Panc1 (cell line): ENCODE measurements at regions not wholly inside any gene's neighbourhood (a gene's known extent, or its start where the extent isn't known, plus 50 kb on each side); places are given as distances from the start of the nearest gene placed in this dataset.

ENCODE experiments used
- ATAC-seq: fragments of 200-7000 bp; cut with Tn5 transposase; 2 replicates; pipeline ENCODE4 v1.9.1; 2020; ENCODE audit warnings: mild to moderate bottlenecking, moderate library complexity
- BruUV-seq: library from RNA; stranded (reverse); fragments of 400-500 nt; replicated peaks from 2 replicates; lab custom pipeline; 2021; lab: Mats Ljungman, UMichigan
- CTCF ChIA-PET: fragments of 300-600 bp; sonication (Branson Sonifier 250); formaldehyde crosslinking; loops from one replicate; lab custom pipeline; 2022; ENCODE audit warnings: antibody characterized with exemption; lab: Charles Lee
- POLR2A ChIA-PET: fragments of 300-600 bp; sonication (Branson Sonifier 250); formaldehyde crosslinking; loops from one replicate; lab custom pipeline; 2022; ENCODE audit warnings: antibody characterized with exemption; lab: Charles Lee
- DNase-seq: peaks from one replicate; pipeline ENCODE4 v3.0.0-alpha.2; 2010; ENCODE audit warnings: low read depth, low spot score
- H3K27ac ChIP-seq: 2 replicates; pipeline ENCODE4 v1.5.1; 2011; ENCODE audit warnings: mild to moderate bottlenecking, low read length, inconsistent platforms
- H3K27me3 ChIP-seq: fragments of 200-500 bp; sonication (Bioruptor generic); 2 replicates; pipeline ENCODE4 v1.6.0; 2014; ENCODE audit warnings: low read length, inconsistent platforms; ENCODE audit not compliant: control insufficient read depth, insufficient read depth
- H3K36me3 ChIP-seq: fragments of 200-500 bp; sonication (Bioruptor generic); 2 replicates; pipeline ENCODE4 v1.5.1; 2014; ENCODE audit warnings: inconsistent platforms, mild to moderate bottlenecking, low read length, moderate library complexity; ENCODE audit not compliant: control insufficient read depth, insufficient read depth
- H3K4me1 ChIP-seq: 2 replicates; pipeline ENCODE4 v1.5.1; 2011; ENCODE audit warnings: inconsistent platforms, mild to moderate bottlenecking, low read length, moderate library complexity; ENCODE audit not compliant: control insufficient read depth, insufficient read depth
- H3K4me3 ChIP-seq, 2 experiments: 2 replicates each; pipeline ENCODE4 v1.5.1; 2011 to 2012; ENCODE audit warnings: low read depth in 2 of 2, low read length in 2 of 2, mild to moderate bottlenecking in 2 of 2, inconsistent platforms in 1 of 2, moderate library complexity in 1 of 2
- H3K9me3 ChIP-seq: fragments of 200-500 bp; sonication (Bioruptor generic); 2 replicates; pipeline ENCODE4 v1.5.1; 2014; ENCODE audit warnings: low read depth, mild to moderate bottlenecking, inconsistent platforms, low read length, moderate library complexity; ENCODE audit not compliant: control insufficient read depth, insufficient read depth
- POLR2AphosphoS5 ChIP-seq: IDR thresholded peaks from 2 replicates; pipeline ENCODE4 v1.6.1; 2012; ENCODE audit warnings: mild to moderate bottlenecking, low read depth, low read length, moderate library complexity
- REST ChIP-seq, 2 experiments: IDR thresholded peaks; 2 replicates each; pipeline ENCODE4 v1.6.1; 2011 to 2012; ENCODE audit warnings: low read depth in 2 of 2, control low read depth in 1 of 2, low read length in 1 of 2, mild to moderate bottlenecking in 1 of 2, moderate library complexity in 1 of 2; ENCODE audit not compliant: insufficient read depth in 1 of 2
- SIN3A ChIP-seq: IDR thresholded peaks from 2 replicates; pipeline ENCODE4 v1.6.1; 2012; ENCODE audit warnings: low read depth, mild to moderate bottlenecking, low read length, moderate library complexity, borderline replicate concordance; ENCODE audit not compliant: insufficient read depth
- TCF7L2 ChIP-seq: IDR thresholded peaks from 2 replicates; pipeline ENCODE4 v1.6.1; 2011; ENCODE audit warnings: mild to moderate bottlenecking, low read depth, low read length, inconsistent platforms
- in situ Hi-C: cut with HindIII; loops from 2 replicates; pipeline ENCODE4 v1.10.0; 2016; ENCODE audit warnings: low sequenced_read_pairs, low pct_unique_long_range_greater_than_20kb
- intact Hi-C: fragments of 100-400 bp; cut with micrococcal nuclease; formaldehyde crosslinking; loops from one replicate; pipeline ENCODE4 v1.10.0; 2022; ENCODE audit not compliant: unreplicated experiment
- TF ChIP-seq, protein P1 (sequence below): fragments of 450-650 bp; IDR thresholded peaks from 2 replicates; pipeline ENCODE4 v1.5.1; 2017; ENCODE audit warnings: mild to moderate bottlenecking

- H3K4me1 ChIP-seq = no peaks in the 10 kb centered on the region
- DNase-seq = no peak
- H3K27ac ChIP-seq = no peak overlapping the region
- ATAC-seq = no peak
- H3K36me3 ChIP-seq = no peaks in the 10 kb centered on the region
- intact Hi-C loops = no loop called here
- no peak overlapping the region for H3K4me3 ChIP-seq
- no peaks in the 10 kb centered on the region for H3K9me3 ChIP-seq
- no peaks in the 10 kb centered on the region for H3K27me3 ChIP-seq
- CTCF ChIA-PET = no interaction called here
- BruUV-seq = no TSS peak
- in situ Hi-C loops = no loop called here
- TF ChIP-seq SIN3A (no peak), REST (IDR thresholded peaks at IDR 0.05; ENCODE audit: insufficient read depth in 1 of 2, low read depth in 2 of 2, low read length in 1 of 2) (no peak), POLR2AphosphoS5 (no peak), TCF7L2 (no peak)
- TF ChIP-seq, protein P1, sequence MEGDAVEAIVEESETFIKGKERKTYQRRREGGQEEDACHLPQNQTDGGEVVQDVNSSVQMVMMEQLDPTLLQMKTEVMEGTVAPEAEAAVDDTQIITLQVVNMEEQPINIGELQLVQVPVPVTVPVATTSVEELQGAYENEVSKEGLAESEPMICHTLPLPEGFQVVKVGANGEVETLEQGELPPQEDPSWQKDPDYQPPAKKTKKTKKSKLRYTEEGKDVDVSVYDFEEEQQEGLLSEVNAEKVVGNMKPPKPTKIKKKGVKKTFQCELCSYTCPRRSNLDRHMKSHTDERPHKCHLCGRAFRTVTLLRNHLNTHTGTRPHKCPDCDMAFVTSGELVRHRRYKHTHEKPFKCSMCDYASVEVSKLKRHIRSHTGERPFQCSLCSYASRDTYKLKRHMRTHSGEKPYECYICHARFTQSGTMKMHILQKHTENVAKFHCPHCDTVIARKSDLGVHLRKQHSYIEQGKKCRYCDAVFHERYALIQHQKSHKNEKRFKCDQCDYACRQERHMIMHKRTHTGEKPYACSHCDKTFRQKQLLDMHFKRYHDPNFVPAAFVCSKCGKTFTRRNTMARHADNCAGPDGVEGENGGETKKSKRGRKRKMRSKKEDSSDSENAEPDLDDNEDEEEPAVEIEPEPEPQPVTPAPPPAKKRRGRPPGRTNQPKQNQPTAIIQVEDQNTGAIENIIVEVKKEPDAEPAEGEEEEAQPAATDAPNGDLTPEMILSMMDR = no peak
- POLR2A ChIA-PET = no interaction called here
These were observed 50.1 kb upstream of the SETD7 start for GRCh38 chr4:139606103-139606502.
